Astrocyte (in vitro differentiated cells and primary cell): ENCODE measurements at regions not wholly inside any gene's neighbourhood (a gene's known extent, or its start where the extent isn't known, plus 50 kb on each side); places are given as distances from the start of the nearest gene placed in this dataset.

Experiments used
- DNase-seq: peaks from one replicate; pipeline ENCODE4 v3.0.0-alpha.2; 2010; ENCODE audit warnings: low read depth
- FAIRE-seq: peaks from 2 replicates; lab custom pipeline; 2011; peaks lifted over from hg19 to GRCh38; lab: Jason Lieb, UNC
- H2AFZ ChIP-seq: 2 replicates; pipeline ENCODE4 v1.6.0; 2012; ENCODE audit warnings: low read depth, low read length, inconsistent platforms
- H3K27ac ChIP-seq: 2 replicates; pipeline ENCODE4 v1.5.1; 2011; ENCODE audit warnings: low read depth, low read length, inconsistent platforms
- H3K27me3 ChIP-seq: 2 replicates; pipeline ENCODE4 v1.6.0; 2011; ENCODE audit warnings: low read length, inconsistent platforms; ENCODE audit not compliant: insufficient read depth
- H3K36me3 ChIP-seq: 2 replicates; pipeline ENCODE4 v1.5.1; 2011; ENCODE audit warnings: low read length, inconsistent platforms; ENCODE audit not compliant: insufficient read depth
- H3K4me1 ChIP-seq: 2 replicates; pipeline ENCODE4 v1.5.1; 2011; ENCODE audit warnings: low read length, inconsistent platforms; ENCODE audit not compliant: insufficient read depth
- H3K4me2 ChIP-seq: 2 replicates; pipeline ENCODE4 v1.6.0; 2012; ENCODE audit warnings: low read length, inconsistent platforms
- H3K4me3 ChIP-seq: 2 replicates; pipeline ENCODE4 v1.5.1; 2011; ENCODE audit warnings: low read depth, mild to moderate bottlenecking, low read length, inconsistent platforms; ENCODE audit not compliant: insufficient read depth
- H3K79me2 ChIP-seq: 2 replicates; pipeline ENCODE4 v1.6.0; 2012; ENCODE audit warnings: mild to moderate bottlenecking, low read length, inconsistent platforms; ENCODE audit not compliant: insufficient read depth
- H3K9ac ChIP-seq: 2 replicates; pipeline ENCODE4 v1.6.0; 2012; ENCODE audit warnings: mild to moderate bottlenecking, low read length, inconsistent platforms
- H3K9me3 ChIP-seq: 2 replicates; pipeline ENCODE4 v1.5.1; 2012; ENCODE audit warnings: low read depth, mild to moderate bottlenecking, low read length, inconsistent platforms; ENCODE audit not compliant: insufficient read depth
- H4K20me1 ChIP-seq: 2 replicates; pipeline ENCODE4 v1.6.0; 2012; ENCODE audit warnings: low read length, inconsistent platforms; ENCODE audit not compliant: insufficient read depth
- H3K27ac Mint-ChIP-seq: one replicate; pipeline ENCODE4 v1.8.0; 2021; ENCODE audit warnings: mild to moderate bottlenecking, mixed read lengths; ENCODE audit not compliant: unreplicated experiment
- H3K27me3 Mint-ChIP-seq: one replicate; pipeline ENCODE4 v1.8.0; 2021; ENCODE audit warnings: low read depth, mixed read lengths; ENCODE audit not compliant: unreplicated experiment
- H3K36me3 Mint-ChIP-seq: one replicate; pipeline ENCODE4 v1.8.0; 2021; ENCODE audit warnings: low read depth, mixed read lengths; ENCODE audit not compliant: unreplicated experiment
- H3K4me1 Mint-ChIP-seq: one replicate; pipeline ENCODE4 v1.8.0; 2021; ENCODE audit warnings: low read depth, mixed read lengths; ENCODE audit not compliant: unreplicated experiment
- H3K4me3 Mint-ChIP-seq: one replicate; pipeline ENCODE4 v1.8.0; 2021; ENCODE audit warnings: mild to moderate bottlenecking, moderate library complexity, mixed read lengths; ENCODE audit not compliant: unreplicated experiment
- H3K9me3 Mint-ChIP-seq: one replicate; pipeline ENCODE4 v1.8.0; 2021; ENCODE audit warnings: mild to moderate bottlenecking, mixed read lengths; ENCODE audit not compliant: unreplicated experiment
- EZH2 ChIP-seq: IDR thresholded peaks from 2 replicates; pipeline ENCODE4 v1.6.1; 2012; ENCODE audit warnings: mild to moderate bottlenecking, low read length, inconsistent platforms; ENCODE audit not compliant: insufficient read depth
- TF ChIP-seq, protein P1 (sequence below): IDR thresholded peaks from 2 replicates; pipeline ENCODE4 v1.5.1; 2011; ENCODE audit warnings: low read depth, mild to moderate bottlenecking, inconsistent platforms, low read length, moderate library complexity; ENCODE audit not compliant: insufficient read depth

DNA sequence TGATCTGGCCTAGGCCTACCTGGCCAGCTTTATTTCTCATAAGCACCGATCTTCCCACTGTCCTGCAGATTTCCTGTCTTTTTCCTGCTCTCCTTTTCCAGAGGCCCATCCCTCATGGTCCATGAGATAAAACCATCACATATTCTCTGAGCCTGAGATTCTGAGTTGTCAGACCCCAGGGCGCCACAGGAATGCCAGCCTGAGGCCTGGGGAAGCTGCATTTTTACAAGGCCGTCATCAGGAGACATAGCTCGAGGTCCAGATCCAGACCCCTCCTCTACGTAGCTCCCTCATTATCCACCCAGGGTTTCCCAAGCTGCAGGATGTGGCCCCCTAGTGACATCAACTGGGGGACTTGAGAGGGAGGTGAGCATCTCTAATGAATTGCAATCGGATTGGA, 204.3 kb downstream of the ATPSCKMT start:
- Mint-ChIP-seq H3K27ac (no peak overlapping the region), H3K27me3 (no peaks in the 10 kb centered on the region), H3K36me3 (no peaks in the 10 kb centered on the region), H3K4me1 (no peaks in the 10 kb centered on the region), H3K4me3 (no peak overlapping the region), H3K9me3 (no peaks in the 10 kb centered on the region)
- Histone ChIP-seq H3K9me3 (no peaks in the 10 kb centered on the region), H3K27ac (no peak overlapping the region), H3K4me2 (no peak overlapping the region), H3K36me3 (no peaks in the 10 kb centered on the region), H4K20me1 (no peaks in the 10 kb centered on the region), H3K27me3 (no peaks in the 10 kb centered on the region), H3K79me2 (no peaks in the 10 kb centered on the region), H3K9ac (no peak overlapping the region), H2AFZ (no peak overlapping the region), H3K4me3 (no peak overlapping the region), H3K4me1 (no peaks in the 10 kb centered on the region)
- DNase-seq (no peak), FAIRE-seq (no peak)
- TF ChIP-seq, protein P1, sequence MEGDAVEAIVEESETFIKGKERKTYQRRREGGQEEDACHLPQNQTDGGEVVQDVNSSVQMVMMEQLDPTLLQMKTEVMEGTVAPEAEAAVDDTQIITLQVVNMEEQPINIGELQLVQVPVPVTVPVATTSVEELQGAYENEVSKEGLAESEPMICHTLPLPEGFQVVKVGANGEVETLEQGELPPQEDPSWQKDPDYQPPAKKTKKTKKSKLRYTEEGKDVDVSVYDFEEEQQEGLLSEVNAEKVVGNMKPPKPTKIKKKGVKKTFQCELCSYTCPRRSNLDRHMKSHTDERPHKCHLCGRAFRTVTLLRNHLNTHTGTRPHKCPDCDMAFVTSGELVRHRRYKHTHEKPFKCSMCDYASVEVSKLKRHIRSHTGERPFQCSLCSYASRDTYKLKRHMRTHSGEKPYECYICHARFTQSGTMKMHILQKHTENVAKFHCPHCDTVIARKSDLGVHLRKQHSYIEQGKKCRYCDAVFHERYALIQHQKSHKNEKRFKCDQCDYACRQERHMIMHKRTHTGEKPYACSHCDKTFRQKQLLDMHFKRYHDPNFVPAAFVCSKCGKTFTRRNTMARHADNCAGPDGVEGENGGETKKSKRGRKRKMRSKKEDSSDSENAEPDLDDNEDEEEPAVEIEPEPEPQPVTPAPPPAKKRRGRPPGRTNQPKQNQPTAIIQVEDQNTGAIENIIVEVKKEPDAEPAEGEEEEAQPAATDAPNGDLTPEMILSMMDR: no peak
- TF ChIP-seq EZH2: no peak

DNA sequence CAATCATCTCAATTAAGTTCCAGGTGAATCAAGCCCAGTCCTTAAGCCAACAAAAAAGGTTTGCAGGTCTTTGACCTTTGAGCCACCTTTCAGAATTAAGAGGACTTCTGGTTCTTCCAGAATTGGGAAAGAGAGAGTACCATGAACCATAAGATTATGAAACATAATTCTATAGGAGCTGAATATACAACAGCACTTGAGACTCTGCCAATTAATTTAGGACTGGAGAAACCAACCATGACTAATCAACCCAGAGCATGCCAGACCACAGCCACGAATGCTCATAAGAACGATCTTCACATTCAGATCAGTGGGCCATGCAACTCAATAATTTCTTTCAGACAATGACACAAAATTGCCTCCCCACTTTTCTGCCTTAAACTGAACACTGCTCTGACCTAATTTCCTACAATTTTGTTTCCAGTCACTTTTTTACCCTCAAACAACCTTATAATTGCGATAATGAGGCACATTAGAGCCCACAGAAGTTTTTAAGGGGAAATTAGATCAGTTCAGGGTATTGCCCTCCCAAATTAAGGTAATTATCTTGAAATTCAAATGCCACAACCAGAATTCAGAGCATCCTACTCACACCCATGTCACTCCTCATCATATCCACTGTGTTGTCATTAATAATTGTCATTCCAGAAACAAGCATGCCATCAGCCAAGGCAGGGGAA, 213.4 kb downstream of the ATPSCKMT start:
- Histone ChIP-seq H2AFZ (no peak overlapping the region), H3K27me3 (no peaks in the 10 kb centered on the region), H3K9me3 (no peaks in the 10 kb centered on the region), H3K4me3 (no peak overlapping the region), H3K27ac (no peak overlapping the region), H4K20me1 (no peaks in the 10 kb centered on the region), H3K4me1 (no peaks in the 10 kb centered on the region), H3K79me2 (no peaks in the 10 kb centered on the region), H3K4me2 (no peak overlapping the region), H3K36me3 (no peaks in the 10 kb centered on the region), H3K9ac (no peak overlapping the region)
- Mint-ChIP-seq H3K4me1 (peaks cover 2% of the 10 kb centered on the region), H3K9me3 (peaks cover 3% of the 10 kb centered on the region), H3K36me3 (no peaks in the 10 kb centered on the region), H3K27me3 (peaks cover 1% of the 10 kb centered on the region), H3K27ac (no peak overlapping the region), H3K4me3 (no peak overlapping the region)
- no peak for FAIRE-seq
- TF ChIP-seq EZH2: no peak
- TF ChIP-seq, protein P1: no peak
- peak; percentile 56 for DNase-seq

DNA sequence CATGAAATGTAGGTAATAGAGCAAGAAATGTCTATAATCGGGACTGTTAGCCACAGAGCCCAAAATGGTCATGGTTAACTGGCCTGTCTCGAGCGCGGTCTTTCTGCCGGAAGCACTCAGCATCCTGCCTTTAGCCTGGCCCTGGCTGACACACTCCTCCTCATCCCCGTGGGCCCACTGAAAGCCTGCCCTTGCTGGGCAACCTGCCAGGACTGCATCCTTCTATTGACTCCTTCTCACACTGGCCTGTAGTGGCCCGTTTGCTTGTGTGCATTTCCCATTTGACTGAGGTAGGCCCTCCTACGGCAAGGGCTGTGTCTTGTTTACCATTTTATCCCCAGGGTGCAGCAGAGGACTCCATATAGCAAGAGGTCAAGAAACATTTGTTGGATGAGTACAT, 215.7 kb downstream of the ATPSCKMT start:
- peaks cover 1% of the 10 kb centered on the region for H3K27me3 Mint-ChIP-seq
- no peak for DNase-seq

More for the DNA sequence above, 215.7 kb downstream of the ATPSCKMT start:
- TF ChIP-seq, protein P1: no peak
- TF ChIP-seq EZH2: no peak
- Mint-ChIP-seq H3K4me1 (peaks cover 3% of the 10 kb centered on the region), H3K36me3 (no peaks in the 10 kb centered on the region), H3K9me3 (peaks cover 3% of the 10 kb centered on the region), H3K27ac (no peak overlapping the region), H3K4me3 (no peak overlapping the region)
- H3K4me3 ChIP-seq: no peak overlapping the region
- H3K4me2 ChIP-seq: no peak overlapping the region
- FAIRE-seq: no peak
- H3K9ac ChIP-seq: no peak overlapping the region
- no peaks in the 10 kb centered on the region for H3K36me3 ChIP-seq
- H3K27ac ChIP-seq: no peak overlapping the region
- no peaks in the 10 kb centered on the region for H3K9me3 ChIP-seq
- H3K79me2 ChIP-seq: no peaks in the 10 kb centered on the region
- H3K4me1 ChIP-seq: no peaks in the 10 kb centered on the region
- H4K20me1 ChIP-seq: no peaks in the 10 kb centered on the region
- no peaks in the 10 kb centered on the region for H3K27me3 ChIP-seq
- H2AFZ ChIP-seq: peak overlapping the region; percentile 23
